HepG2 (cell line): ENCODE measurements at regions not wholly inside any gene's neighbourhood (a gene's known extent, or its start where the extent isn't known, plus 50 kb on each side); places are given as distances from the start of the nearest gene placed in this dataset.

Experiments used
- ADNP ChIP-seq: sonication (generic); formaldehyde crosslinking; IDR thresholded peaks from 2 replicates; pipeline ENCODE4 v1.4.0; 2020; ENCODE audit warnings: missing genetic modification reagents
- CREB1 ChIP-seq, 2 experiments: fragments of 450-650 bp in 1 of 2; IDR thresholded peaks; 2 replicates each; pipeline ENCODE4 v1.6.1; 2016 to 2017; ENCODE audit warnings: control low read depth in 1 of 2, mild to moderate bottlenecking in 1 of 2, missing compliant biosample characterization in 1 of 2, missing genetic modification characterization in 1 of 2
- NFIC ChIP-seq: IDR thresholded peaks from 2 replicates; pipeline ENCODE4 v1.6.1; 2012; ENCODE audit warnings: mild to moderate bottlenecking, low read length, inconsistent platforms
- RAD21 ChIP-seq: fragments of 450-650 bp; formaldehyde crosslinking; IDR thresholded peaks from 2 replicates; pipeline ENCODE4 v1.5.0; 2020; ENCODE audit warnings: mild to moderate bottlenecking
- RFX5 ChIP-seq: IDR thresholded peaks from 2 replicates; pipeline ENCODE4 v1.6.1; 2011; ENCODE audit warnings: low read depth, low read length, improper control_type of control experiment
- TOE1 ChIP-seq: sonication (generic); formaldehyde crosslinking; IDR thresholded peaks from 2 replicates; pipeline ENCODE4 v1.4.0; 2020; ENCODE audit warnings: mild to moderate bottlenecking, missing genetic modification reagents
- U2AF1 ChIP-seq: fragments of 200-400 bp; formaldehyde crosslinking; optimal IDR thresholded peaks from 2 replicates; pipeline ENCODE3; 2017; ENCODE audit warnings: mild to moderate bottlenecking, low read depth, low read length
- ZBTB7A ChIP-seq: sonication (generic); formaldehyde crosslinking; IDR thresholded peaks from 2 replicates; pipeline ENCODE4 v1.8.0; 2022; ENCODE audit warnings: mild to moderate bottlenecking, missing genetic modification reagents
- ZEB1 ChIP-seq: IDR thresholded peaks from 2 replicates; pipeline ENCODE4 v1.6.1; 2012; ENCODE audit warnings: mild to moderate bottlenecking, low read depth, inconsistent platforms; ENCODE audit not compliant: insufficient replicate concordance
- ZNF274 ChIP-seq: sonication (generic); formaldehyde crosslinking; IDR thresholded peaks from 2 replicates; pipeline ENCODE4 v1.5.1; 2020; ENCODE audit warnings: mild to moderate bottlenecking, missing genetic modification reagents
- TF ChIP-seq, protein P1 (sequence below): sonication (generic); formaldehyde crosslinking; IDR thresholded peaks from 2 replicates; pipeline ENCODE4 v1.5.0; 2020; ENCODE audit warnings: mild to moderate bottlenecking, missing genetic modification reagents, moderate library complexity
- TF ChIP-seq, protein P2 (sequence below): sonication (generic); formaldehyde crosslinking; IDR thresholded peaks from 2 replicates; pipeline ENCODE4 v1.4.0; 2020; ENCODE audit warnings: missing genetic modification reagents; ENCODE audit errors: not compliant biosample characterization
- TF ChIP-seq, protein P3 (sequence below): sonication (generic); formaldehyde crosslinking; IDR thresholded peaks from 2 replicates; pipeline ENCODE4 v1.4.0; 2020; ENCODE audit warnings: missing genetic modification reagents, borderline replicate concordance
- TF ChIP-seq, protein P4 (sequence below): sonication (generic); formaldehyde crosslinking; IDR thresholded peaks from 2 replicates; pipeline ENCODE4 v1.5.0; 2020; ENCODE audit warnings: mild to moderate bottlenecking, missing genetic modification reagents

DNA sequence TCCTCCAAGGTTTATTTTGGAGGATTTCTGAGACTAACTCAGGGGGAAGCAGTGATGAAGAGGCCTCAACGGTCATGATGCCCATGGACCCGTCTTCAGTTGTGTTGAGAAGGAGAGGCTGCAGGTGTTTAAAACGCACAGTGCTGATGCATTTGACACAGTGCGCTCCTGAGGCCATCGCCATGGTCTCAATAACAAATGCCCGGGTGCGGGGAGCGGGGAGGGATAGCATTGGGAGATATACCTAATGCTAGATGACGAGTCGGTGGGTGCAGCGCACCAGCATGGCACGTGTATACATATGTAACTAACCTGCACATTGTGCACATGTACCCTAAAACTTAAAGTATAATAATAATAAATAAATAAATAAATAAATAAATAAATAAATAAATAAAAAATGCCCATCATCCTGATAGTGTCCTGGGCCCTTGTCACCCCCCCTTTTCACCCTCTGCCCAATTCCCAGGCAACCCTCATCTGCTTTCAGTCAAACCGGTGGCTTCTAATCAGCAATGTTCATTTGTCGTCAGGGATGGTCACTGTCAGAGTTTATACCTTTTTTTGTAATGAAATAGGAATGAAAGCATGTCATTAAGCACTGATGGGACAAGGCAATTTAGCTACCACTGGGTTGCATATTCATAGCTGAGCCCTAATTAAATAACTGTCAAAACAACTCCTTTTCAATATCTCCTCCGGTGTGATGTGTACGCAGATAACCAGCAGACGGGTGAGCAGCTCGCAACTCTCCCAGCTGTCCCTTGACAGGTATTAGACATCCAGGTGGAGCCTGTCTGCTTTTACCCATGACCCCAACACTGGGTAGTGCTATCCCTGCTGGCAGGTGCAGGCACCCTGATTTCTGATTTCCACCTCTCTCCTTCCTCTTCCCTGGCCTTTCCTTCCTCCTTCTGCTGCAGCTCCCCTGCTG, 95.9 kb downstream of the KCNF1 start:
- TF ChIP-seq RFX5: no peak
- TF ChIP-seq U2AF1: no peak
- no peak for TF ChIP-seq ZBTB7A (CRISPR knock-in tag)
- TF ChIP-seq ZEB1: no peak
- no peak for TF ChIP-seq CREB1 (IDR thresholded peaks at IDR 0.05)
- no peak for TF ChIP-seq CREB1 (CRISPR knock-in tag; IDR thresholded peaks at IDR 0.05)
- TF ChIP-seq, protein P1, sequence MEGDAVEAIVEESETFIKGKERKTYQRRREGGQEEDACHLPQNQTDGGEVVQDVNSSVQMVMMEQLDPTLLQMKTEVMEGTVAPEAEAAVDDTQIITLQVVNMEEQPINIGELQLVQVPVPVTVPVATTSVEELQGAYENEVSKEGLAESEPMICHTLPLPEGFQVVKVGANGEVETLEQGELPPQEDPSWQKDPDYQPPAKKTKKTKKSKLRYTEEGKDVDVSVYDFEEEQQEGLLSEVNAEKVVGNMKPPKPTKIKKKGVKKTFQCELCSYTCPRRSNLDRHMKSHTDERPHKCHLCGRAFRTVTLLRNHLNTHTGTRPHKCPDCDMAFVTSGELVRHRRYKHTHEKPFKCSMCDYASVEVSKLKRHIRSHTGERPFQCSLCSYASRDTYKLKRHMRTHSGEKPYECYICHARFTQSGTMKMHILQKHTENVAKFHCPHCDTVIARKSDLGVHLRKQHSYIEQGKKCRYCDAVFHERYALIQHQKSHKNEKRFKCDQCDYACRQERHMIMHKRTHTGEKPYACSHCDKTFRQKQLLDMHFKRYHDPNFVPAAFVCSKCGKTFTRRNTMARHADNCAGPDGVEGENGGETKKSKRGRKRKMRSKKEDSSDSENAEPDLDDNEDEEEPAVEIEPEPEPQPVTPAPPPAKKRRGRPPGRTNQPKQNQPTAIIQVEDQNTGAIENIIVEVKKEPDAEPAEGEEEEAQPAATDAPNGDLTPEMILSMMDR: no peak
- no peak for TF ChIP-seq RAD21
- no peak for TF ChIP-seq TOE1 (CRISPR knock-in tag)
- TF ChIP-seq, protein P2, sequence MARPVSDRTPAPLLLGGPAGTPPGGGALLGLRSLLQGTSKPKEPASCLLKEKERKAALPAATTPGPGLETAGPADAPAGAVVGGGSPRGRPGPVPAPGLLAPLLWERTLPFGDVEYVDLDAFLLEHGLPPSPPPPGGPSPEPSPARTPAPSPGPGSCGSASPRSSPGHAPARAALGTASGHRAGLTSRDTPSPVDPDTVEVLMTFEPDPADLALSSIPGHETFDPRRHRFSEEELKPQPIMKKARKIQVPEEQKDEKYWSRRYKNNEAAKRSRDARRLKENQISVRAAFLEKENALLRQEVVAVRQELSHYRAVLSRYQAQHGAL (CRISPR knock-in tag): no peak
- no peak for TF ChIP-seq ADNP (CRISPR knock-in tag)
- no peak for TF ChIP-seq NFIC
- TF ChIP-seq, protein P3, sequence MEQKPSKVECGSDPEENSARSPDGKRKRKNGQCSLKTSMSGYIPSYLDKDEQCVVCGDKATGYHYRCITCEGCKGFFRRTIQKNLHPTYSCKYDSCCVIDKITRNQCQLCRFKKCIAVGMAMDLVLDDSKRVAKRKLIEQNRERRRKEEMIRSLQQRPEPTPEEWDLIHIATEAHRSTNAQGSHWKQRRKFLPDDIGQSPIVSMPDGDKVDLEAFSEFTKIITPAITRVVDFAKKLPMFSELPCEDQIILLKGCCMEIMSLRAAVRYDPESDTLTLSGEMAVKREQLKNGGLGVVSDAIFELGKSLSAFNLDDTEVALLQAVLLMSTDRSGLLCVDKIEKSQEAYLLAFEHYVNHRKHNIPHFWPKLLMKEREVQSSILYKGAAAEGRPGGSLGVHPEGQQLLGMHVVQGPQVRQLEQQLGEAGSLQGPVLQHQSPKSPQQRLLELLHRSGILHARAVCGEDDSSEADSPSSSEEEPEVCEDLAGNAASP (CRISPR knock-in tag): no peak
- TF ChIP-seq, protein P4, sequence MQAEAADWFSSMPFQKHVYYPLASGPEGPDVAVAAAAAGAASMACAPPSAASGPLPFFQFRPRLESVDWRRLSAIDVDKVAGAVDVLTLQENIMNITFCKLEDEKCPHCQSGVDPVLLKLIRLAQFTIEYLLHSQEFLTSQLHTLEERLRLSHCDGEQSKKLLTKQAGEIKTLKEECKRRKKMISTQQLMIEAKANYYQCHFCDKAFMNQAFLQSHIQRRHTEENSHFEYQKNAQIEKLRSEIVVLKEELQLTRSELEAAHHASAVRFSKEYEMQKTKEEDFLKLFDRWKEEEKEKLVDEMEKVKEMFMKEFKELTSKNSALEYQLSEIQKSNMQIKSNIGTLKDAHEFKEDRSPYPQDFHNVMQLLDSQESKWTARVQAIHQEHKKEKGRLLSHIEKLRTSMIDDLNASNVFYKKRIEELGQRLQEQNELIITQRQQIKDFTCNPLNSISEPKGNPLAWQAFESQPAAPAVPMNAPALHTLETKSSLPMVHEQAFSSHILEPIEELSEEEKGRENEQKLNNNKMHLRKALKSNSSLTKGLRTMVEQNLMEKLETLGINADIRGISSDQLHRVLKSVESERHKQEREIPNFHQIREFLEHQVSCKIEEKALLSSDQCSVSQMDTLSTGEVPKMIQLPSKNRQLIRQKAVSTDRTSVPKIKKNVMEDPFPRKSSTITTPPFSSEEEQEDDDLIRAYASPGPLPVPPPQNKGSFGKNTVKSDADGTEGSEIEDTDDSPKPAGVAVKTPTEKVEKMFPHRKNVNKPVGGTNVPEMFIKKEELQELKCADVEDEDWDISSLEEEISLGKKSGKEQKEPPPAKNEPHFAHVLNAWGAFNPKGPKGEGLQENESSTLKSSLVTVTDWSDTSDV (CRISPR knock-in tag): no peak
- no peak for TF ChIP-seq ZNF274 (CRISPR knock-in tag)
